B cell (primary cell): ENCODE measurements at regions not wholly inside any gene's neighbourhood (a gene's known extent, or its start where the extent isn't known, plus 50 kb on each side); places are given as distances from the start of the nearest gene placed in this dataset.

Experiments used
- ATAC-seq: fragments of 200-7000 bp; cut with Tn5 transposase; one replicate; pipeline ENCODE4 v1.10.0; 2021; ENCODE audit warnings: low read depth, mild to moderate bottlenecking, moderate number of reproducible peaks, moderate library complexity
- CTCF ChIA-PET: fragments of 350-600 bp; sonication (Branson Sonifier 250); formaldehyde crosslinking; loops from one replicate; lab custom pipeline; 2021; ENCODE audit warnings: antibody characterized with exemption, inconsistent platforms; lab: Charles Lee
- POLR2A ChIA-PET: fragments of 350-600 bp; sonication (Branson Sonifier 250); formaldehyde crosslinking; loops from one replicate; lab custom pipeline; 2021; ENCODE audit warnings: antibody characterized with exemption; lab: Charles Lee
- DNase-seq: peaks from one replicate; pipeline ENCODE4 v3.0.0; 2013
- H2AFZ ChIP-seq: 2 replicates; pipeline ENCODE4 v1.6.1; 2012; ENCODE audit warnings: mild to moderate bottlenecking, low read depth, low read length; ENCODE audit not compliant: insufficient read depth, poor library complexity, severe bottlenecking
- H3K27ac ChIP-seq, 2 donors: 1 replicate in 1 of 2; 2 replicates in 1 of 2; pipeline ENCODE4 v1.5.1; 2012 to 2013; ENCODE audit warnings: low read length in 2 of 2, mild to moderate bottlenecking in 2 of 2, moderate library complexity in 1 of 2
- H3K27me3 ChIP-seq, 4 experiments: fragments of 200-600 bp in 1 of 4; sonication (generic) in 1 of 4; replicated peaks in 1 of 4; 1 replicate in 2 of 4; 2 replicates in 2 of 4; pipeline versions ENCODE4 v1.6.1 to v1.7.0; 2013 to 2016; ENCODE audit warnings: low read length in 3 of 4, mild to moderate bottlenecking in 2 of 4, mixed read lengths in 1 of 4, moderate library complexity in 1 of 4; ENCODE audit not compliant: insufficient read depth in 4 of 4, control insufficient read depth in 3 of 4; ENCODE audit errors: control extremely low read depth in 1 of 4
- H3K36me3 ChIP-seq, 2 experiments: replicated peaks in 1 of 2; 1 replicate in 1 of 2; 2 replicates in 1 of 2; pipeline versions ENCODE4 v1.6.1 to v1.7.1; 2013; ENCODE audit warnings: low read length in 1 of 2; ENCODE audit not compliant: insufficient read depth in 2 of 2, control insufficient read depth in 1 of 2; ENCODE audit errors: control extremely low read depth in 1 of 2, extremely low read depth in 1 of 2
- H3K4me1 ChIP-seq, 2 donors: fragments of 200-600 bp in 1 of 2; sonication (generic) in 1 of 2; 1 replicate in 1 of 2; 2 replicates in 1 of 2; pipeline versions ENCODE4 v1.5.1 to v1.6.1; 2013 to 2017; ENCODE audit warnings: low read length in 2 of 2; ENCODE audit not compliant: control insufficient read depth in 2 of 2, insufficient read depth in 2 of 2
- H3K4me2 ChIP-seq: replicated peaks from 2 replicates; pipeline ENCODE3; 2012; ENCODE audit warnings: mild to moderate bottlenecking, low read depth, low read length; ENCODE audit not compliant: poor library complexity, severe bottlenecking
- H3K4me3 ChIP-seq, 5 experiments: fragments of 200-600 bp in 1 of 5; sonication (generic) in 1 of 5; 1 replicate in 3 of 5; 2 replicates in 2 of 5; pipeline versions ENCODE4 v1.5.1 to v1.7.0; 2011 to 2016; ENCODE audit warnings: low read length in 4 of 5, mild to moderate bottlenecking in 4 of 5, low read depth in 2 of 5, control low read depth in 1 of 5, moderate library complexity in 1 of 5; ENCODE audit not compliant: insufficient read depth in 1 of 5; ENCODE audit errors: control extremely low read depth in 1 of 5, extremely low read depth in 1 of 5
- H3K79me2 ChIP-seq: fragments of 200-600 bp; sonication (generic); one replicate; pipeline ENCODE4 v1.6.0; 2016; ENCODE audit warnings: low read length; ENCODE audit not compliant: control insufficient read depth, insufficient read depth
- H3K9ac ChIP-seq: fragments of 200-600 bp; sonication (generic); 2 replicates; pipeline ENCODE4 v1.6.1; 2017; ENCODE audit warnings: mild to moderate bottlenecking, low read length, moderate library complexity
- H3K9me3 ChIP-seq, 3 donors: one replicate each; pipeline versions ENCODE4 v1.6.1 to v1.7.1; 2013; ENCODE audit warnings: low read length in 2 of 3; ENCODE audit not compliant: control insufficient read depth in 2 of 3, insufficient read depth in 1 of 3; ENCODE audit errors: control extremely low read depth in 1 of 3
- H4K20me1 ChIP-seq: 2 replicates; pipeline ENCODE4 v1.6.0; 2012; ENCODE audit warnings: mild to moderate bottlenecking, low read length; ENCODE audit not compliant: insufficient read depth, control insufficient read depth, poor library complexity, severe bottlenecking
- H3K27ac Mint-ChIP-seq: one replicate; pipeline ENCODE4 v1.8.0; 2021; ENCODE audit warnings: mixed read lengths
- H3K27me3 Mint-ChIP-seq: one replicate; pipeline ENCODE4 v1.8.0; 2021; ENCODE audit warnings: mixed read lengths
- H3K4me1 Mint-ChIP-seq: one replicate; pipeline ENCODE4 v1.8.0; 2021; ENCODE audit warnings: mixed read lengths
- H3K4me3 Mint-ChIP-seq: one replicate; pipeline ENCODE4 v1.8.0; 2021; ENCODE audit warnings: mixed read lengths
- H3K9me3 Mint-ChIP-seq: one replicate; pipeline ENCODE4 v1.8.0; 2022; ENCODE audit warnings: mixed read lengths; ENCODE audit not compliant: insufficient read depth
- CTCF ChIP-seq: fragments of 200-600 bp; IDR thresholded peaks from one replicate; pipeline ENCODE4 v1.8.0; 2022; ENCODE audit warnings: antibody characterized with exemption, mild to moderate bottlenecking
- EZH2 ChIP-seq: IDR thresholded peaks from 2 replicates; pipeline ENCODE4 v1.6.1; 2012; ENCODE audit warnings: borderline replicate concordance, low read depth, mild to moderate bottlenecking, moderate library complexity, low read length; ENCODE audit not compliant: insufficient read depth, poor library complexity, severe bottlenecking
- WGBS: methylation state at CpG from one replicate; pipeline ENCODE4 v1.1.5; 2013; ENCODE audit warnings: missing lambda C conversion rate; ENCODE audit not compliant: insufficient coverage; 5-methylcytosine and 5-hydroxymethylcytosine counted together
- intact Hi-C: fragments of 100-400 bp; cut with micrococcal nuclease; formaldehyde crosslinking; loops from one replicate; pipeline ENCODE4 v1.10.0; 2022

GRCh38 chr1:221832617-221833016 is 90.7 kb upstream of the DUSP10 start:
- ChIA-PET POLR2A (no interaction called here), CTCF (no interaction called here)
- intact Hi-C loops = no loop called here
- Histone ChIP-seq H3K9me3 (no peaks in the 10 kb centered on the region), H3K4me1 (peaks cover 2 to 3% of the 10 kb centered on the region in 2 donors), H2AFZ (no peak overlapping the region), H3K79me2 (no peaks in the 10 kb centered on the region), H3K4me3 (no peak overlapping the region), H3K36me3 (no peaks in the 10 kb centered on the region), H3K27ac (no peak overlapping the region), H3K9ac (no peak overlapping the region), H3K27me3 (peaks cover 0 to 6% (median 0%) of the 10 kb centered on the region in 4 experiments), H3K4me2 (no peak overlapping the region), H4K20me1 (no peaks in the 10 kb centered on the region)
- 60% methylated on average over 1 of the region's 2 CpGs for WGBS
- peaks cover 18% of the 10 kb centered on the region for H3K4me1 Mint-ChIP-seq
- no peak for TF ChIP-seq CTCF
- no peak for TF ChIP-seq EZH2
- no peak for DNase-seq
- no peak overlapping the region for H3K27ac Mint-ChIP-seq
- H3K9me3 Mint-ChIP-seq = no peaks in the 10 kb centered on the region
- H3K4me3 Mint-ChIP-seq = no peak overlapping the region
- ATAC-seq = no peak
- H3K27me3 Mint-ChIP-seq = no peaks in the 10 kb centered on the region

GRCh38 chr1:221832151-221832550 is 90.3 kb upstream of the DUSP10 start:
- H3K79me2 ChIP-seq = no peaks in the 10 kb centered on the region
- Mint-ChIP-seq H3K27me3 (no peaks in the 10 kb centered on the region), H3K4me3 (no peak overlapping the region), H3K9me3 (no peaks in the 10 kb centered on the region), H3K27ac (no peak overlapping the region), H3K4me1 (peaks cover 19% of the 10 kb centered on the region)
- peaks cover 2% of the 10 kb centered on the region in 2 donors for H3K4me1 ChIP-seq
- TF ChIP-seq CTCF (no peak), EZH2 (no peak)
- DNase-seq (no peak), ATAC-seq (no peak)
- H3K4me2 ChIP-seq = no peak overlapping the region
- H2AFZ ChIP-seq = no peak overlapping the region
- no peak overlapping the region for H3K27ac ChIP-seq
- intact Hi-C loops = no loop called here
- no peaks in the 10 kb centered on the region for H4K20me1 ChIP-seq
- H3K9ac ChIP-seq = no peak overlapping the region
- peaks cover 0 to 6% (median 0%) of the 10 kb centered on the region in 4 experiments for H3K27me3 ChIP-seq
- ChIA-PET CTCF (no interaction called here), POLR2A (no interaction called here)
- H3K4me3 ChIP-seq = no peak overlapping the region
- WGBS = 100% methylated on average over 1 of the region's 1 CpG
- H3K9me3 ChIP-seq = no peaks in the 10 kb centered on the region
- no peaks in the 10 kb centered on the region for H3K36me3 ChIP-seq
